ENCODE measurements at regions not wholly inside any gene's neighbourhood (a gene's known extent, or its start where the extent isn't known, plus 50 kb on each side); places are given as distances from the start of the nearest gene placed in this dataset.

DNA sequence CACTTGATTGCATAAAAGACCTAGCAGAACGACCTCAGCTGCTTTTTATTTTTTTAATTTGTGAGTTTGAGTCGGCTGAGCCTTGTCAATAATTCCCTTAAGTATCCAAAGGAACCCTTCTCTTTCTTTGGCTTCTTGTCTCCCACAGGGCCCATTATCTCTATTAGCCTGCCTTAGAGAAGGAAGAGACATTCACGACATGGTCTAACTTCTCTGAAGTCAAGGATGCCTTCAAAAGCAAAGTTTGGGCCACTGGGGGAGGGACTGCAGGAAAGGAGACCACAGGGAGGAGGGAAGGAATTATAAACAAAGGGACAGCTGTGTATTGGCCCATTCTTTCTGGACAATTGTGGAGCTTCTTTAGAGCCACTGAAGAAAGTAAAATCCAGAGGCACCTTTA is 126.4 kb downstream of the BRMS1L start:
- TF ChIP-seq, protein P1, sequence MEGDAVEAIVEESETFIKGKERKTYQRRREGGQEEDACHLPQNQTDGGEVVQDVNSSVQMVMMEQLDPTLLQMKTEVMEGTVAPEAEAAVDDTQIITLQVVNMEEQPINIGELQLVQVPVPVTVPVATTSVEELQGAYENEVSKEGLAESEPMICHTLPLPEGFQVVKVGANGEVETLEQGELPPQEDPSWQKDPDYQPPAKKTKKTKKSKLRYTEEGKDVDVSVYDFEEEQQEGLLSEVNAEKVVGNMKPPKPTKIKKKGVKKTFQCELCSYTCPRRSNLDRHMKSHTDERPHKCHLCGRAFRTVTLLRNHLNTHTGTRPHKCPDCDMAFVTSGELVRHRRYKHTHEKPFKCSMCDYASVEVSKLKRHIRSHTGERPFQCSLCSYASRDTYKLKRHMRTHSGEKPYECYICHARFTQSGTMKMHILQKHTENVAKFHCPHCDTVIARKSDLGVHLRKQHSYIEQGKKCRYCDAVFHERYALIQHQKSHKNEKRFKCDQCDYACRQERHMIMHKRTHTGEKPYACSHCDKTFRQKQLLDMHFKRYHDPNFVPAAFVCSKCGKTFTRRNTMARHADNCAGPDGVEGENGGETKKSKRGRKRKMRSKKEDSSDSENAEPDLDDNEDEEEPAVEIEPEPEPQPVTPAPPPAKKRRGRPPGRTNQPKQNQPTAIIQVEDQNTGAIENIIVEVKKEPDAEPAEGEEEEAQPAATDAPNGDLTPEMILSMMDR (IDR thresholded peaks at IDR 0.05) = no peak
- TF ChIP-seq POLR2A (IDR thresholded peaks at IDR 0.05) = no peak
- TF ChIP-seq POLR2AphosphoS5 (IDR thresholded peaks at IDR 0.05) = no peak

Data from prostate gland (tissue), 2 donors.